Psoas muscle (tissue), 7 donors: ENCODE measurements at regions not wholly inside any gene's neighbourhood (a gene's known extent, or its start where the extent isn't known, plus 50 kb on each side); places are given as distances from the start of the nearest gene placed in this dataset.

Experiments used
- ATAC-seq, 4 donors: fragments of 200-7000 bp; cut with Tn5 transposase; one replicate each; pipeline ENCODE4 v1.9.1; 2020; ENCODE audit warnings: moderate library complexity in 3 of 4, mild to moderate bottlenecking in 2 of 4
- DNase-seq, 2 donors: peaks; one replicate each; pipeline ENCODE4 v3.0.0-alpha.2; 2020
- H3K27ac ChIP-seq: fragments of 200-600 bp; one replicate; pipeline ENCODE4 v1.8.0; 2022
- H3K27me3 ChIP-seq, 3 donors: fragments of 200-600 bp in 1 of 3; one replicate each; pipeline versions ENCODE4 v1.6.1 to v1.8.0; 2013 to 2022; ENCODE audit warnings: low read length in 2 of 3, mild to moderate bottlenecking in 2 of 3, moderate library complexity in 1 of 3; ENCODE audit not compliant: insufficient read depth in 3 of 3
- H3K36me3 ChIP-seq, 2 donors: fragments of 200-600 bp in 1 of 2; one replicate each; pipeline versions ENCODE4 v1.6.1 to v1.8.0; 2013 to 2022; ENCODE audit warnings: low read depth in 1 of 2, mild to moderate bottlenecking in 1 of 2, moderate library complexity in 1 of 2; ENCODE audit not compliant: insufficient read depth in 1 of 2
- H3K4me1 ChIP-seq: fragments of 200-600 bp; one replicate; pipeline ENCODE4 v1.8.0; 2022
- H3K4me3 ChIP-seq: fragments of 200-600 bp; one replicate; pipeline ENCODE4 v1.8.0; 2022; ENCODE audit warnings: mild to moderate bottlenecking
- H3K9me3 ChIP-seq: fragments of 200-600 bp; one replicate; pipeline ENCODE4 v1.8.0; 2022
- WGBS, 3 donors: extraction: QIAGEN DNeasy Blood & Tissue Kit; methylation state at CpG; one replicate each; pipeline versions ENCODE4 v1.1.6 to v1.1.7; 2013; 5-methylcytosine and 5-hydroxymethylcytosine counted together
- intact Hi-C, 2 donors: fragments of 100-400 bp; cut with DNase I; formaldehyde crosslinking; loops; one replicate each; pipeline versions ENCODE4 v1.11.0 to v1.14.2; 2022
- TF ChIP-seq, protein P1 (sequence below): fragments of 200-600 bp; IDR thresholded peaks from one replicate; pipeline ENCODE4 v1.8.0; 2022; ENCODE audit warnings: antibody characterized with exemption
- donor health status: healthy with polysubstance abuse.
- donor health status: DM: no; HTN: no; CAD: no; lungs with moderate emphysema.
- donor health status: Bipolar disorder and iron deficiency.
- donor health status: healthy.
- donor health status: DM: yes; HTN: yes; CAD: no.
- donor health status: DM: no; HTN: no; CAD: no.
- donor health status: DM: yes; HTN: yes; CAD: no.

GRCh38 chr16:63976345-63976744 lies 1145.5 kb downstream of the CDH11 start:
- TF ChIP-seq, protein P1, sequence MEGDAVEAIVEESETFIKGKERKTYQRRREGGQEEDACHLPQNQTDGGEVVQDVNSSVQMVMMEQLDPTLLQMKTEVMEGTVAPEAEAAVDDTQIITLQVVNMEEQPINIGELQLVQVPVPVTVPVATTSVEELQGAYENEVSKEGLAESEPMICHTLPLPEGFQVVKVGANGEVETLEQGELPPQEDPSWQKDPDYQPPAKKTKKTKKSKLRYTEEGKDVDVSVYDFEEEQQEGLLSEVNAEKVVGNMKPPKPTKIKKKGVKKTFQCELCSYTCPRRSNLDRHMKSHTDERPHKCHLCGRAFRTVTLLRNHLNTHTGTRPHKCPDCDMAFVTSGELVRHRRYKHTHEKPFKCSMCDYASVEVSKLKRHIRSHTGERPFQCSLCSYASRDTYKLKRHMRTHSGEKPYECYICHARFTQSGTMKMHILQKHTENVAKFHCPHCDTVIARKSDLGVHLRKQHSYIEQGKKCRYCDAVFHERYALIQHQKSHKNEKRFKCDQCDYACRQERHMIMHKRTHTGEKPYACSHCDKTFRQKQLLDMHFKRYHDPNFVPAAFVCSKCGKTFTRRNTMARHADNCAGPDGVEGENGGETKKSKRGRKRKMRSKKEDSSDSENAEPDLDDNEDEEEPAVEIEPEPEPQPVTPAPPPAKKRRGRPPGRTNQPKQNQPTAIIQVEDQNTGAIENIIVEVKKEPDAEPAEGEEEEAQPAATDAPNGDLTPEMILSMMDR, result no peak
- DNase-seq (no peak), ATAC-seq (no peak)
- H3K9me3 ChIP-seq, result no peaks in the 10 kb centered on the region
- H3K27me3 ChIP-seq, result no peaks in the 10 kb centered on the region
- no peak overlapping the region for H3K27ac ChIP-seq
- H3K4me3 ChIP-seq, result no peak overlapping the region
- intact Hi-C loops, result no loop called here
- no peaks in the 10 kb centered on the region for H3K36me3 ChIP-seq
- no peaks in the 10 kb centered on the region for H3K4me1 ChIP-seq
- WGBS, 3 donors, result 82 to 84% (median 83%) methylated on average over 4 of the region's 4 CpGs

DNA sequence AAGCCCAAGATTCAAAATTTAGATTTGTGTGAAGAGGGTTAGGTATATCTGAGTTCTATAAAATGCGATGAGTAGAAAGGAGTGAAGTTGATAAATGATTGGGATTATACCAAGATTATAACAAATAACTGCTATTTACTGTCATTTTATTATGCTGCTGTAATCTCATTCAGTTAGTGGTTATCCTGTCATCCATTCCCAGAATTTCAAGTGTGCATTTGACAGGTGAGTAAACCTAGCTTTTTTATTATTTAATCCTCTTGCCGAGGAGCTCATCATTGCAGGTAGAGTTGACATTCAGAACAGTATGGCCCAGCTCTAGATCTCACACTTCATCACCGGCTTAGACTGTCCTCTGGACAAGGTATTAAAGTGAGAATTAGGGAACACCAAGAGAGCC lies 1146.2 kb downstream of the CDH11 start:
- WGBS, 3 donors, result 90 to 93% (median 90%) methylated on average over 3 of the region's 3 CpGs

GRCh38 chr16:63967966-63968365 lies 1153.9 kb downstream of the CDH11 start:
- no peak overlapping the region for H3K4me3 ChIP-seq
- no peaks in the 10 kb centered on the region for H3K4me1 ChIP-seq
- H3K27me3 ChIP-seq, result no peaks in the 10 kb centered on the region
- TF ChIP-seq, protein P1, result no peak
- intact Hi-C loops, result no loop called here
- WGBS, 3 donors, result 29 to 34% (median 30%) methylated on average over 1 of the region's 1 CpG
- H3K27ac ChIP-seq, result no peak overlapping the region
- H3K9me3 ChIP-seq, result no peaks in the 10 kb centered on the region
- DNase-seq (no peak), ATAC-seq (no peak)
- no peaks in the 10 kb centered on the region for H3K36me3 ChIP-seq

More for the DNA sequence above, 1146.2 kb downstream of the CDH11 start:
- Histone ChIP-seq H3K9me3 (no peaks in the 10 kb centered on the region), H3K27ac (no peak overlapping the region), H3K4me1 (no peaks in the 10 kb centered on the region), H3K27me3 (no peaks in the 10 kb centered on the region), H3K4me3 (no peak overlapping the region), H3K36me3 (no peaks in the 10 kb centered on the region)
- DNase-seq, result no peak
- TF ChIP-seq, protein P1, result no peak
- intact Hi-C loops, result no loop called here
- no peak for ATAC-seq

GRCh38 chr16:63960321-63960720 lies 1161.5 kb downstream of the CDH11 start:
- Histone ChIP-seq H3K27me3 (no peaks in the 10 kb centered on the region), H3K4me1 (no peaks in the 10 kb centered on the region), H3K36me3 (no peaks in the 10 kb centered on the region), H3K4me3 (no peak overlapping the region), H3K9me3 (no peaks in the 10 kb centered on the region), H3K27ac (no peak overlapping the region)
- DNase-seq (no peak), ATAC-seq (no peak)
- TF ChIP-seq, protein P1, result no peak
- intact Hi-C loops, result no loop called here

GRCh38 chr16:63947022-63947421 lies 1174.8 kb downstream of the CDH11 start:
- Histone ChIP-seq H3K9me3 (no peaks in the 10 kb centered on the region), H3K4me1 (no peaks in the 10 kb centered on the region), H3K27me3 (no peaks in the 10 kb centered on the region), H3K36me3 (no peaks in the 10 kb centered on the region), H3K27ac (no peak overlapping the region), H3K4me3 (no peak overlapping the region)
- ATAC-seq (no peak), DNase-seq (no peak)
- TF ChIP-seq, protein P1, result no peak
- intact Hi-C loops, result no loop called here
- WGBS, 3 donors, result 91 to 94% (median 92%) methylated on average over 2 of the region's 2 CpGs
